ENCODE measurements at regions not wholly inside any gene's neighbourhood (a gene's known extent, or its start where the extent isn't known, plus 50 kb on each side); places are given as distances from the start of the nearest gene placed in this dataset.

GRCh38 chr15:98385752-98386381 lies 262.5 kb upstream of the IGF1R start:
- Histone ChIP-seq H3K4me1 (no peaks in the 10 kb centered on the region), H3K9me3 (no peaks in the 10 kb centered on the region), H3K27ac (no peak overlapping the region), H3K4me3 (no peak overlapping the region), H3K36me3 (no peaks in the 10 kb centered on the region), H3K27me3 (peaks cover 7% of the 10 kb centered on the region)
- intact Hi-C loops (cut with DNase I), result no loop called here
- no peak for TF ChIP-seq CTCF (IDR thresholded peaks at IDR 0.05)
- DNase-seq, result no peak
- no peak for ATAC-seq

- TF ChIP-seq CTCF (IDR thresholded peaks at IDR 0.05), result no peak
- no peak for DNase-seq
- H3K27me3 ChIP-seq, result peaks cover 7% of the 10 kb centered on the region
- no peaks in the 10 kb centered on the region for H3K4me1 ChIP-seq
- no peak overlapping the region for H3K27ac ChIP-seq
- H3K9me3 ChIP-seq, result no peaks in the 10 kb centered on the region
- ATAC-seq, result no peak
- H3K36me3 ChIP-seq, result no peaks in the 10 kb centered on the region
- H3K4me3 ChIP-seq, result no peak overlapping the region
- intact Hi-C loops (cut with DNase I), result no loop called here
Measured at GRCh38 chr15:98386561-98386960, 261.8 kb upstream of the IGF1R start.

- TF ChIP-seq CTCF (IDR thresholded peaks at IDR 0.05), result no peak
- Histone ChIP-seq H3K36me3 (no peaks in the 10 kb centered on the region), H3K4me3 (no peak overlapping the region), H3K9me3 (no peaks in the 10 kb centered on the region), H3K27ac (no peak overlapping the region), H3K27me3 (peaks cover 7% of the 10 kb centered on the region), H3K4me1 (no peaks in the 10 kb centered on the region)
- intact Hi-C loops (cut with DNase I), result no loop called here
- DNase-seq (no peak), ATAC-seq (no peak)
Measured at GRCh38 chr15:98387866-98388265, 260.5 kb upstream of the IGF1R start.

- no peak for TF ChIP-seq CTCF (IDR thresholded peaks at IDR 0.05)
- ATAC-seq, result no peak
- no peak overlapping the region for H3K27ac ChIP-seq
- H3K4me1 ChIP-seq, result no peaks in the 10 kb centered on the region
- intact Hi-C loops (cut with DNase I), result no loop called here
- no peak for DNase-seq
- no peaks in the 10 kb centered on the region for H3K9me3 ChIP-seq
- no peaks in the 10 kb centered on the region for H3K36me3 ChIP-seq
- no peak overlapping the region for H3K4me3 ChIP-seq
- peaks cover 4% of the 10 kb centered on the region for H3K27me3 ChIP-seq
Measured at GRCh38 chr15:98390946-98391530, 257.3 kb upstream of the IGF1R start.

GRCh38 chr15:98391568-98391967 lies 256.8 kb upstream of the IGF1R start:
- DNase-seq, result no peak
- intact Hi-C loops (cut with DNase I), result no loop called here
- TF ChIP-seq CTCF (IDR thresholded peaks at IDR 0.05), result no peak
- H3K27ac ChIP-seq, result no peak overlapping the region
- peaks cover 4% of the 10 kb centered on the region for H3K27me3 ChIP-seq
- no peaks in the 10 kb centered on the region for H3K9me3 ChIP-seq
- H3K36me3 ChIP-seq, result no peaks in the 10 kb centered on the region
- ATAC-seq, result no peak
- no peaks in the 10 kb centered on the region for H3K4me1 ChIP-seq
- no peak overlapping the region for H3K4me3 ChIP-seq
